ENCODE measurements at regions not wholly inside any gene's neighbourhood (a gene's known extent, or its start where the extent isn't known, plus 50 kb on each side); places are given as distances from the start of the nearest gene placed in this dataset.
A peak's percentile ranks its signal among the peaks of the same experiment; 100 is the strongest.

DNA sequence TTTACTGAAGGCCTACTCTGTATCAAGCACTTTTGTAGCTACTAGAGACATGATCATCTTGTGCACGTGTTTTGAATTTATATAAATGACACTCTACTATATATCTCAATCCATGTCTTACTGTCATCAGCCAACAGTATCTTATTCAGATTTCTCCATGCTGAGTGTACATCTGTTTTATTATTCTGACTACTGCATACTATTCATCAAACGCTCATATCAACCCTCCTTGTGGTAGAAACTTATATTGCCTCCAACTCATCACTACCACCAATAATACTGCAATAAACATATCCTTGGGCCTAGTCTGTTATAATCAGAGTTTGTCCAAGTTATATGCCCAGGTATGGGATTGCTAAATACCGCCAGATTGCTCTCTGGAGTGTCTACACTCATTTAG, 81.6 kb upstream of the IRF2BP2 start:
- Histone ChIP-seq H3K9me3 (no peaks in the 10 kb centered on the region), H3K36me3 (no peaks in the 10 kb centered on the region), H3K4me3 (no peak overlapping the region), H3K4me1 (no peaks in the 10 kb centered on the region), H3K27ac (no peak overlapping the region), H3K27me3 (no peaks in the 10 kb centered on the region)
- DNase-seq: no peak
- TF ChIP-seq, protein P1, sequence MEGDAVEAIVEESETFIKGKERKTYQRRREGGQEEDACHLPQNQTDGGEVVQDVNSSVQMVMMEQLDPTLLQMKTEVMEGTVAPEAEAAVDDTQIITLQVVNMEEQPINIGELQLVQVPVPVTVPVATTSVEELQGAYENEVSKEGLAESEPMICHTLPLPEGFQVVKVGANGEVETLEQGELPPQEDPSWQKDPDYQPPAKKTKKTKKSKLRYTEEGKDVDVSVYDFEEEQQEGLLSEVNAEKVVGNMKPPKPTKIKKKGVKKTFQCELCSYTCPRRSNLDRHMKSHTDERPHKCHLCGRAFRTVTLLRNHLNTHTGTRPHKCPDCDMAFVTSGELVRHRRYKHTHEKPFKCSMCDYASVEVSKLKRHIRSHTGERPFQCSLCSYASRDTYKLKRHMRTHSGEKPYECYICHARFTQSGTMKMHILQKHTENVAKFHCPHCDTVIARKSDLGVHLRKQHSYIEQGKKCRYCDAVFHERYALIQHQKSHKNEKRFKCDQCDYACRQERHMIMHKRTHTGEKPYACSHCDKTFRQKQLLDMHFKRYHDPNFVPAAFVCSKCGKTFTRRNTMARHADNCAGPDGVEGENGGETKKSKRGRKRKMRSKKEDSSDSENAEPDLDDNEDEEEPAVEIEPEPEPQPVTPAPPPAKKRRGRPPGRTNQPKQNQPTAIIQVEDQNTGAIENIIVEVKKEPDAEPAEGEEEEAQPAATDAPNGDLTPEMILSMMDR (IDR thresholded peaks at IDR 0.05): peak in 4 of 6 experiments; percentile 22 to 85 (median 76)
- no peak for TF ChIP-seq POLR2A (IDR thresholded peaks at IDR 0.05)

DNA sequence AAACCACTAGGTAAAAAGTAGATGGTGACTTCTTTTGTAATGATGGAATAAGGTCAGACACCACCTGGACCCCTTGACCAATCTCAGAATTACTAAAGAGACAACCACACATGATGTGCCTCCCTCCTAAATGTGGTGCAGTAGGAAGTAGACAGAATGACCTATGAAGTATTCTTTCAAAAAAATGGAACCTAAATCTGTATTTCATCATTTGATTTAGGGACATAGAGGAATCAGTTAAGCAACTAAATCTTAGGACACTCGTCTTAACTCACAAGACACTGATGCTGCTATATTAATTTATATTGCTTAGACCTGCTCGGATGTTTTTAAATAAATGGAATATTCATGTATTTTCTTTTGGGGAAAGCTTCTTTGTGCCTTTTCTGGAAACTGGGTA, 80.9 kb upstream of the IRF2BP2 start:
- Histone ChIP-seq H3K4me3 (no peak overlapping the region), H3K27ac (no peak overlapping the region), H3K9me3 (peaks cover 0 to 6% (median 0%) of the 10 kb centered on the region in 4 donors), H3K36me3 (no peaks in the 10 kb centered on the region), H3K4me1 (no peaks in the 10 kb centered on the region), H3K27me3 (no peaks in the 10 kb centered on the region)
- TF ChIP-seq POLR2A (IDR thresholded peaks at IDR 0.05): no peak
- TF ChIP-seq, protein P1 (IDR thresholded peaks at IDR 0.05): no peak
- no peak for DNase-seq

GRCh38 chr1:234689236-234689635, 79.3 kb upstream of the IRF2BP2 start:
- H3K36me3 ChIP-seq: no peaks in the 10 kb centered on the region

GRCh38 chr1:234687011-234687410, 77.0 kb upstream of the IRF2BP2 start:
- peaks cover 0 to 6% (median 0%) of the 10 kb centered on the region in 4 donors for H3K9me3 ChIP-seq
- no peak overlapping the region for H3K27ac ChIP-seq
- H3K4me1 ChIP-seq: no peaks in the 10 kb centered on the region
- no peaks in the 10 kb centered on the region for H3K27me3 ChIP-seq
- no peak overlapping the region for H3K4me3 ChIP-seq
- DNase-seq: no peak
- H3K36me3 ChIP-seq: no peaks in the 10 kb centered on the region
- TF ChIP-seq, protein P1 (IDR thresholded peaks at IDR 0.05): no peak
- TF ChIP-seq POLR2A (IDR thresholded peaks at IDR 0.05): no peak

More at GRCh38 chr1:234689236-234689635, 79.3 kb upstream of the IRF2BP2 start:
- no peaks in the 10 kb centered on the region for H3K4me1 ChIP-seq
- no peaks in the 10 kb centered on the region for H3K27me3 ChIP-seq
- no peak for DNase-seq
- no peak overlapping the region for H3K27ac ChIP-seq
- no peak for TF ChIP-seq POLR2A (IDR thresholded peaks at IDR 0.05)
- TF ChIP-seq, protein P1 (IDR thresholded peaks at IDR 0.05): no peak
- H3K9me3 ChIP-seq: peaks cover 0 to 6% (median 0%) of the 10 kb centered on the region in 4 donors
- no peak overlapping the region for H3K4me3 ChIP-seq

DNA sequence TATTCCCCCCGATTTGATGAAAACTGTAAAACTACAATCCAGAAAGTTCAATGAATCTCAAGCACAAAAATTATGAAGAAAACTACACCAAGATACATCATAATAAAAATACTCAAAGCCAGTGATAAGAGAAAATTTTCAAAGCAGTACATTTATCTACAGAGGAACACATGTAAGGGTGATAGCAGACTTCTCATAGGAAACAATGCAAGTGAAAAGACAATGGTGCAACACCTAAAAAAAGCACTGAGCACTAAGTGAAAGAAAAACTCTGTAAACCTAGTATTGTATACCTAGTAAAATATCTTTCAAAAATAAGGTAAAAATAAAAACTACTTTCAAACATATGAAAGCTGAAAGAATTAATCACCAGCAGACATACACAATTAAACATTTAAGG, 76.1 kb upstream of the IRF2BP2 start:
- peaks cover 0 to 6% (median 0%) of the 10 kb centered on the region in 4 donors for H3K9me3 ChIP-seq
- H3K4me1 ChIP-seq: no peaks in the 10 kb centered on the region
- no peaks in the 10 kb centered on the region for H3K36me3 ChIP-seq
- TF ChIP-seq, protein P1 (IDR thresholded peaks at IDR 0.05): no peak
- no peak for TF ChIP-seq POLR2A (IDR thresholded peaks at IDR 0.05)
- H3K4me3 ChIP-seq: no peak overlapping the region
- no peak overlapping the region for H3K27ac ChIP-seq
- DNase-seq: no peak
- H3K27me3 ChIP-seq: no peaks in the 10 kb centered on the region

DNA sequence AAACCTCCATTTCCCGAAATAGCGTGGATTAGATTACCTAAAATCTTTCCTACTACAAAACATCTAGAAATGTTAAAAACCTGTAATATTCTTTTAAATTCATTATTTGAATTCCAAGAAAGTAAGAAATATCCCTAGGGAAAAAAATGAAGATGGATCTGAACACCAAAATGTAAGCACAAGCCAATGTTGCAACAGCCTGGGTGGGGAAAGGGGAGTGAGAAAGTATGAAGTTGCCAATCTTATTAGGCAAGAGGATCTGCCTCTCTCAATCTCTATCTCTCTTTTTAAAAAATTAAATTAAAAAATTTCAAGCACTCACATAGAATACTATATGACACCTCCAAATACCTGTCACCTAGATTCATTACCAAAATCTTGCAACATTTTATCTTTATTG, 74.9 kb upstream of the IRF2BP2 start:
- peaks cover 0 to 6% (median 0%) of the 10 kb centered on the region in 4 donors for H3K9me3 ChIP-seq
- no peaks in the 10 kb centered on the region for H3K27me3 ChIP-seq
- H3K4me3 ChIP-seq: no peak overlapping the region
- no peaks in the 10 kb centered on the region for H3K36me3 ChIP-seq
- DNase-seq: no peak
- TF ChIP-seq, protein P1 (IDR thresholded peaks at IDR 0.05): no peak
- TF ChIP-seq POLR2A (IDR thresholded peaks at IDR 0.05): no peak
- no peaks in the 10 kb centered on the region for H3K4me1 ChIP-seq
- no peak overlapping the region for H3K27ac ChIP-seq
